HL-60 (cell line): ENCODE measurements at regions not wholly inside any gene's neighbourhood (a gene's known extent, or its start where the extent isn't known, plus 50 kb on each side); places are given as distances from the start of the nearest gene placed in this dataset.

ENCODE experiments used
- DNase-seq, 2 experiments: peaks; one replicate each; pipeline ENCODE4 v3.0.0-alpha.2; 2010 to 2020; ENCODE audit warnings: low read depth in 1 of 2, low spot score in 1 of 2
- H3K27ac ChIP-seq: fragments of 250-450 bp; sonication (Bioruptor Pico); replicated peaks from 2 replicates; pipeline ENCODE4 v1.5.1; 2020; ENCODE audit warnings: mild to moderate bottlenecking, moderate library complexity
- H3K27me3 ChIP-seq: fragments of 250-450 bp; sonication (Bioruptor Pico); 2 replicates; pipeline ENCODE4 v1.5.1; 2021; ENCODE audit warnings: mild to moderate bottlenecking, moderate library complexity; ENCODE audit not compliant: insufficient read depth, poor library complexity, severe bottlenecking
- H3K4me3 ChIP-seq: replicated peaks from 2 replicates; pipeline ENCODE4 v1.5.1; 2011; ENCODE audit warnings: mild to moderate bottlenecking, control low read depth, low read length; ENCODE audit not compliant: insufficient read depth
- GABPA ChIP-seq: IDR thresholded peaks from 2 replicates; pipeline ENCODE4 v1.6.1; 2012; ENCODE audit warnings: low read depth
- POLR2AphosphoS5 ChIP-seq: IDR thresholded peaks from 2 replicates; pipeline ENCODE4 v1.6.1; 2012; ENCODE audit warnings: low read depth
- SPI1 ChIP-seq: IDR thresholded peaks from 2 replicates; pipeline ENCODE4 v1.6.1; 2012; ENCODE audit warnings: low read depth, mild to moderate bottlenecking, borderline replicate concordance
- TF ChIP-seq, protein P1 (sequence below): IDR thresholded peaks from one replicate; pipeline ENCODE4 v1.5.1; 2011; ENCODE audit warnings: low read length, control low read depth, inconsistent platforms; ENCODE audit not compliant: insufficient read depth
- TF ChIP-seq, protein P2 (sequence below): IDR thresholded peaks from 2 replicates; pipeline ENCODE4 v1.6.1; 2012; ENCODE audit warnings: low read depth; ENCODE audit not compliant: insufficient replicate concordance

DNA sequence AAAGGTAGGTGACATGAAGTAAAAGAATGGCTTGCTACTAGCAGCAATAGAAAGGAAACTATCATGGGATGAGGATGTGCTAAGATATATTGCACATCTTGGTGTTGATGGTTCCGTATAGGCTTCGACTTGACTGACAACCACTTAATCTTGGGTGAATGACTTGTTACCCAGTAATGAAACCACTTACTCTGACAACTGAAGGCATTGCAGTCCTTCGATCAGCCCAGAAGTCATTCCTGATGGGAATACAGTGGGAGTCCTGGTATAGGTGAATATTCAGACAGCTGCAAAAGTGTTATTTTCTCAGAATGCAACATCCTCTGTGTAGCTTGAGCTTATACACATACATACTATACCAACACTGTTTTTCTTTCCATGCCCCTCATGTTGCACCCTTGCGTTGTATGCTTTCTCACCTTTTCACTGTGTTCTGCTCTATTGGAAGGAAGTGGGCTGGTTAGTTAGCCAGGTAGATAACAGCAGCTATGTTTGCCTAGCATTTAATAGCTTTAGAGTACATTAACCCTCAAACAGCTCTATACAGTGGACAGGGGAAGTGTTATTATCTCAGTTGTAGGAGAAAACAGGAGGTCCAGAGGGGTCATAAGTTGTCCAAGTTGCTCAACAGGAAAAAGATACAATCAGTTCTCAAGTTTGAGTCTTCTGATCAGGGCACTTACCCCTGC lies 376.5 kb downstream of the MFSD1 start:
- no peak overlapping the region for H3K4me3 ChIP-seq
- no peak for TF ChIP-seq POLR2AphosphoS5
- H3K27ac ChIP-seq: no peak overlapping the region
- H3K27me3 ChIP-seq: no peaks in the 10 kb centered on the region
- DNase-seq: no peak

DNA sequence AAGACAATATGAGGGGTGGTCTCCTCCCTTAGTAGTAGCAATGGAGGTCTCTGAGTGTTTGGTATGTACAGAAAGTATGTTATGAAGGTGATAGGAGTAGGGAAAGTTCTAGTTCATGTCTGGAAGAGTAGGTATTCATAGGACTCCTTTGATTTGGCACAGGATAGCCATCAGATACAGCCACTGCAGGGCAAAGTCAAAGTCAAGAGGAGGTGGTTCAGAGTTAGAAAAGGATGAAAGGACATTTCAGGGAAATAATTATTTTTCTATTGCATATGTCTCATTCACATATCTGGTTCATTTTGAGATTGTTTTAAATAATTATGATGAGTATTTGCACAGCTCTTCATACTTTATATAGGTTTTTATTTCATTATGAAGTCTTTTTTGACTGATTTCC lies 381.1 kb downstream of the MFSD1 start:
- Histone ChIP-seq H3K27ac (no peak overlapping the region), H3K4me3 (no peak overlapping the region), H3K27me3 (no peaks in the 10 kb centered on the region)
- DNase-seq: no peak
- TF ChIP-seq GABPA: no peak
- TF ChIP-seq, protein P1, sequence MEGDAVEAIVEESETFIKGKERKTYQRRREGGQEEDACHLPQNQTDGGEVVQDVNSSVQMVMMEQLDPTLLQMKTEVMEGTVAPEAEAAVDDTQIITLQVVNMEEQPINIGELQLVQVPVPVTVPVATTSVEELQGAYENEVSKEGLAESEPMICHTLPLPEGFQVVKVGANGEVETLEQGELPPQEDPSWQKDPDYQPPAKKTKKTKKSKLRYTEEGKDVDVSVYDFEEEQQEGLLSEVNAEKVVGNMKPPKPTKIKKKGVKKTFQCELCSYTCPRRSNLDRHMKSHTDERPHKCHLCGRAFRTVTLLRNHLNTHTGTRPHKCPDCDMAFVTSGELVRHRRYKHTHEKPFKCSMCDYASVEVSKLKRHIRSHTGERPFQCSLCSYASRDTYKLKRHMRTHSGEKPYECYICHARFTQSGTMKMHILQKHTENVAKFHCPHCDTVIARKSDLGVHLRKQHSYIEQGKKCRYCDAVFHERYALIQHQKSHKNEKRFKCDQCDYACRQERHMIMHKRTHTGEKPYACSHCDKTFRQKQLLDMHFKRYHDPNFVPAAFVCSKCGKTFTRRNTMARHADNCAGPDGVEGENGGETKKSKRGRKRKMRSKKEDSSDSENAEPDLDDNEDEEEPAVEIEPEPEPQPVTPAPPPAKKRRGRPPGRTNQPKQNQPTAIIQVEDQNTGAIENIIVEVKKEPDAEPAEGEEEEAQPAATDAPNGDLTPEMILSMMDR: no peak
- TF ChIP-seq POLR2AphosphoS5: no peak
- no peak for TF ChIP-seq SPI1
- TF ChIP-seq, protein P2, sequence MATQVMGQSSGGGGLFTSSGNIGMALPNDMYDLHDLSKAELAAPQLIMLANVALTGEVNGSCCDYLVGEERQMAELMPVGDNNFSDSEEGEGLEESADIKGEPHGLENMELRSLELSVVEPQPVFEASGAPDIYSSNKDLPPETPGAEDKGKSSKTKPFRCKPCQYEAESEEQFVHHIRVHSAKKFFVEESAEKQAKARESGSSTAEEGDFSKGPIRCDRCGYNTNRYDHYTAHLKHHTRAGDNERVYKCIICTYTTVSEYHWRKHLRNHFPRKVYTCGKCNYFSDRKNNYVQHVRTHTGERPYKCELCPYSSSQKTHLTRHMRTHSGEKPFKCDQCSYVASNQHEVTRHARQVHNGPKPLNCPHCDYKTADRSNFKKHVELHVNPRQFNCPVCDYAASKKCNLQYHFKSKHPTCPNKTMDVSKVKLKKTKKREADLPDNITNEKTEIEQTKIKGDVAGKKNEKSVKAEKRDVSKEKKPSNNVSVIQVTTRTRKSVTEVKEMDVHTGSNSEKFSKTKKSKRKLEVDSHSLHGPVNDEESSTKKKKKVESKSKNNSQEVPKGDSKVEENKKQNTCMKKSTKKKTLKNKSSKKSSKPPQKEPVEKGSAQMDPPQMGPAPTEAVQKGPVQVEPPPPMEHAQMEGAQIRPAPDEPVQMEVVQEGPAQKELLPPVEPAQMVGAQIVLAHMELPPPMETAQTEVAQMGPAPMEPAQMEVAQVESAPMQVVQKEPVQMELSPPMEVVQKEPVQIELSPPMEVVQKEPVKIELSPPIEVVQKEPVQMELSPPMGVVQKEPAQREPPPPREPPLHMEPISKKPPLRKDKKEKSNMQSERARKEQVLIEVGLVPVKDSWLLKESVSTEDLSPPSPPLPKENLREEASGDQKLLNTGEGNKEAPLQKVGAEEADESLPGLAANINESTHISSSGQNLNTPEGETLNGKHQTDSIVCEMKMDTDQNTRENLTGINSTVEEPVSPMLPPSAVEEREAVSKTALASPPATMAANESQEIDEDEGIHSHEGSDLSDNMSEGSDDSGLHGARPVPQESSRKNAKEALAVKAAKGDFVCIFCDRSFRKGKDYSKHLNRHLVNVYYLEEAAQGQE: no peak

DNA sequence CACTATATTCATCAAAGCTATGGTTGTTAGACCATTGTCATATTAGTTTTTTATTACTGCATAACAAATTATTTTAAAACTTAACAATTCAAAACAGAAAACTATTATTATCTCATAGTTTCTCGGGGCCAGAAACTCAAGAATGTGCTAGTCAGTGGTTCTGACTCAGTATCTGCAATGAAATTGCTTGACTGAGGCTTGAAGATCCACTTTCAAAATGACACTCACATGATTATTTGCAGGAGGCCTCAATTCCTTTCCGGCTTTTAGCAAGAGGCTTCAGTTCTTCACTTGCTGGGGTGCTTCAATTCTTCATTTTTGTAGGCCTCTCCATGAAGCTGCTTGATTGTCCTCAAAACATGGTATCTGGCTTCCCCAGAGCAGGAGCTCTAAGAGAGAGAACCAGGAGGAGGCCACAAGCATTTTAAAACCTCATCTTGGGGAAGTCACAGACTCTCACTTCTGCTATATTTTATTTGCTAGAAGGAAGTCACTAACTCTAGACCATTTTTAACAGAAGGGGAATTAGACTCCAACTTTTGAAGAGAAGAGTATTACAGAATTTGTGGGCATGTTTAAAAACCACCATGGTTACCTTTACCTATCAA lies 383.7 kb downstream of the MFSD1 start:
- peak; percentile 23; the same call in 1 of the 2 replicates for TF ChIP-seq SPI1
- TF ChIP-seq, protein P2: no peak
- no peak for TF ChIP-seq GABPA
- TF ChIP-seq, protein P1: no peak
- no peak for TF ChIP-seq POLR2AphosphoS5
- H3K4me3 ChIP-seq: no peak overlapping the region
- no peak for DNase-seq
- H3K27ac ChIP-seq: no peak overlapping the region
- H3K27me3 ChIP-seq: no peaks in the 10 kb centered on the region

DNA sequence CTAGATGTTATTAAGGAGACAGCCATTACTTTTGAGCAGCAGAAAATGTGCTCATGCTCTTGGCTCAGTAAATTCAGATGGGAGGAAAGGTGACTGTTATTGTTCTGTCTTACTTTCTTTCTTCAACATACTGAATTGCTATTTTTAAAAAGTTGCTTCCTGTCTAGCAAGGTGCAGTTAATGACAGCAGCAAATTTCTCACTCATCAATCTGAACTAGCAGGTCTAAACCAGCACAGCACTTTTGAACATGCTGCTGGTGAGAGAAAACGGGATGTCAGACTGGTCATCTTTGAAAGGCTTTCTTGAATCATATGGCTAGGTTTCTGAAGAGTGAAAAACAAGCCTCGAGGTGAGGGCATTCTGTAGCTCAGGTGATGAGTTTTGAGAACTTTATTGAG lies 384.7 kb downstream of the MFSD1 start:
- no peak for DNase-seq

More for the DNA sequence above, 384.7 kb downstream of the MFSD1 start:
- H3K4me3 ChIP-seq: no peak overlapping the region
- H3K27ac ChIP-seq: no peak overlapping the region
- TF ChIP-seq POLR2AphosphoS5: no peak
- TF ChIP-seq, protein P1: no peak
- no peak for TF ChIP-seq SPI1
- TF ChIP-seq, protein P2: no peak
- no peak for TF ChIP-seq GABPA
- no peaks in the 10 kb centered on the region for H3K27me3 ChIP-seq
